Endothelial cell of umbilical vein (primary cell): ENCODE measurements at regions not wholly inside any gene's neighbourhood (a gene's known extent, or its start where the extent isn't known, plus 50 kb on each side); places are given as distances from the start of the nearest gene placed in this dataset.

Source experiments
- CTCF ChIP-seq, 2 donors: IDR thresholded peaks; 1 replicate in 1 of 2; 2 replicates in 1 of 2; pipeline ENCODE4 v1.5.1; 2011; ENCODE audit warnings: low read length in 2 of 2, mild to moderate bottlenecking in 2 of 2, moderate library complexity in 2 of 2, control low read depth in 1 of 2, inconsistent platforms in 1 of 2, low read depth in 1 of 2; ENCODE audit not compliant: insufficient read depth in 1 of 2; ENCODE audit errors: extremely low read depth in 1 of 2
- EZH2 ChIP-seq: IDR thresholded peaks from 2 replicates; pipeline ENCODE4 v1.6.1; 2012; ENCODE audit warnings: borderline replicate concordance, low read depth, mild to moderate bottlenecking, moderate library complexity, low read length, inconsistent platforms; ENCODE audit not compliant: severe bottlenecking
- FOS ChIP-seq: IDR thresholded peaks from 2 replicates; pipeline ENCODE4 v1.6.1; 2011; ENCODE audit warnings: mild to moderate bottlenecking, low read length, moderate library complexity, borderline replicate concordance; ENCODE audit not compliant: insufficient read depth
- MYC ChIP-seq: IDR thresholded peaks from one replicate; pipeline ENCODE4 v1.6.1; 2011; ENCODE audit warnings: mild to moderate bottlenecking, low read depth, low read length
- POLR2A ChIP-seq: IDR thresholded peaks from 2 replicates; pipeline ENCODE4 v1.6.1; 2012; ENCODE audit warnings: low read depth, mild to moderate bottlenecking, control low read depth, low read length
- POLR2AphosphoS5 ChIP-seq: IDR thresholded peaks from 2 replicates; pipeline ENCODE4 v1.6.1; 2012; ENCODE audit warnings: low read depth, mild to moderate bottlenecking, control low read depth, low read length, moderate library complexity; ENCODE audit not compliant: insufficient read depth

DNA sequence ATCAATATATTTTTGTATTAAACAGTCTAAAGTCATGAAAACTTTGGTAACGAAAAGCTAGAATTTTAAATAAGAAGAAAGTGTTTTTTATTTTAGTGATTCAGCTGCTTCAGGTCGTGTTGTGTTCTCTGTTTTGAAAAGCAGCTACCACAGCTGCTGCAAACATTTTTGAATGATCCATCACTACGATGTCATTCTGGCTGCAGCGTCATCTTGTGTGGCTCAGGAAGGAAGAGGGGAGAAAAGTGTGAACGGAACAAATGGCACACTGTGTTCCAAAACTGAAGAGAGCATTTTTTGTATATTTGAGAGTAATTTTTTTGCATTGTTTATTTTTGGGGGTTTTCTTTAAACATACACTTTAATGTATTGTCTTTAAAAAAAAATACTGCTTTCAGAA, 323.0 kb upstream of the ADGRL2 start:
- no peak for TF ChIP-seq POLR2A
- TF ChIP-seq MYC, result no peak
- TF ChIP-seq CTCF (IDR thresholded peaks at IDR 0.05; ENCODE audit: extremely low read depth in 1 of 2, insufficient read depth in 1 of 2, low read depth in 1 of 2, low read length in 2 of 2), result no peak
- TF ChIP-seq FOS, result no peak
- no peak for TF ChIP-seq EZH2
- no peak for TF ChIP-seq POLR2AphosphoS5
